HG02623 (cell line): ENCODE measurements at regions not wholly inside any gene's neighbourhood (a gene's known extent, or its start where the extent isn't known, plus 50 kb on each side); places are given as distances from the start of the nearest gene placed in this dataset.
"Not testable (repeated sequence)": the region's sequence is repeated elsewhere in the genome, so short reads cannot be mapped to it uniquely, and the experiment has no call there.

Source experiments
- ATAC-seq: cut with Tn5 transposase; IDR thresholded peaks from one replicate; pipeline ENCODE4 v1.9.1; 2021; ENCODE audit warnings: moderate library complexity; ENCODE audit not compliant: unreplicated experiment

DNA sequence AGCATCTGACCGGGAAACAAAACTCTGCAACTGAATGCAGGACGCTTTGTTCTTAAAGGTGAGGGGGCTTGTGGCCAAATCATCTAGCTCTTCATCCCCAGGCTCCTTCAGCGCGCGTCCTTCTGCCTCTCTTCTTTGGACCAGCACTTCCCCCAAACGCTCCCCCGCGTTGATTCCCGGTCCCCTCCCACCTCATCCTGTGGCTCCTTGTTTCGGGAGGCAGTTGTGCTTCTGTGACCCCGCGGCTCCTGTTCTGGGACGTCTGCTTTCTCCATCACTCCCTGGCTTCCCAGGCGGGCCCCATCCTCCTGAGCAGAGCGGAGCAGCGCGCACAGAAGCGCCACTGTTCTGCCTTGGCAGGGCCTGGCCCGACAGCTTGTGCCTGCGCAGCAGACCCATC lies 109.7 kb upstream of the ZNG1E start:
- not testable (repeated sequence) for ATAC-seq

DNA sequence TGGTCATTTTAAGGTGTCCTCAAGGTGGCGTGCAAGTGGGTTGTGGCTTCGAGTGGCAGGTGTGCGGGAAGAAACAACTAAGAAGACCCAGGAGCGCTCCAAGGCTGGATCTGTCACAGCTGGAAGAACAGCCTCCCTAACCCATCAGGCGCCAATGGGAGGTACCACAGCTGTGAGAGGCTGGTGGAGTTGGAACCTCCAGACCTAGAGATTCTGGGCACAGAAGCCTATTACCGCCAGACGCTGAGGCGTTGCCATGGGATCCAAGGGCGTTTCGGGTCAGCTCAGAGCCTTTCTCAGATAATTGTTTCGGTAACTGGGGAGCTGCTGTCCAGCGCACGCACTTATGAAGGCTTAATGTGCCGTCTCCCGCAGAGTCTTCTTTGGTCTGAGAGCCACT lies 156.7 kb upstream of the ZNG1E start:
- ATAC-seq = not testable (repeated sequence)

DNA sequence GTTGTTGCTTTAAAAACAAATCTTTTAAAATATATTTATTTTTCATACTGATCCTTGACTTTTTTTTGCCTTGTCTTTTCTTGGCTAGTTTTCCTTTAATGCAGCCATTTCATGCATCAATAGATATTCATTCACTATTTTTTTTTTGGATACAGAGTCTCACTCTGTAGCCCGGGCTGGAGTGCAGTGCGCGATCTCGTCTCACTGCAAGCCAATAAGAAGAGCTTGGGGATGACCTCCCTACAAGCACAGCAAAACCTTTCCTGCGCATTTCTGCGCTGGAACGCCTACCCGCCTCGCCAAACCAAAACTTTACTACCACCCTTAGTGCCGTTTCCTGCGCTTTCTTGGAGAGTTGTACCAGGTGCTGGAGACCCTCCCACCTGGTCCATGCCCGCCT lies 161.3 kb upstream of the ZNG1E start:
- not testable (repeated sequence) for ATAC-seq

DNA sequence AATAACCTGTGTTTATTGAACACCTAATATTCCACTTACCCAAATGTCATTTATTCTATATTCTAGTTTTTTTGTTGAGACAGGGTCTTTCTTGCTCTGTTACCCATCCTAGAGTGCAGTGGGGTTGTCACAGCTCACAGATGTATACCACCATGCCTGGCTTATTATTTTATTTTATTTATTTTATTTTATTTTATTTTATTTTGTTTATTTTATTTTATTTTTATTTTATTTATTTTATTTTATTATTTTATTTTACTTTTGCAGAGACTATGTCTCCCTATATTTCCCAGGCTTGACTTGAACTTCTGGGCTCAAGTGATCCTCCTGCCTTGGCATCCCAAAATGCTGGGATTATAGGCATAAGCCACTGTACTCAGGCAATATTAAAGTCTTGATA lies 167.8 kb upstream of the ZNG1E start:
- ATAC-seq = not testable (repeated sequence)

DNA sequence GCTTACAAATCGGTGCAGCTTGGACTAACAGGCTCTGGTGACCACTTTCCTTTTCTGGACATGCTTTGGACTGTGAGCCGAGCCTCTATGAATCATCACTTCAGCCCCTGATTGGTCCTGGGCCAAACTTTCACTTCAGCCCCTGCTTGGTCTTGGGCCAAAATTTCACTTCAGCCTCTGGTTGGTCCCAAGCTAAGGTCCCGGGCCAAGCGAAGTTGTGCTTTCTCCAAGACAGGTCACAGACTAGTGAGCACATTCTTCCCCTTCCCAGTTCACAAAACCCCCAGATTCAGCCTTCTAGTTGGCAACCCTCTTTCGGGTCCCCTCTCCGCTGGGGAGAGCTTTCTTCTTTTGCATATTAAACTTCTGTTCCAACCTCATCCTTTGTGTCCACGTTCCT lies 171.0 kb upstream of the ZNG1E start:
- not testable (repeated sequence) for ATAC-seq

DNA sequence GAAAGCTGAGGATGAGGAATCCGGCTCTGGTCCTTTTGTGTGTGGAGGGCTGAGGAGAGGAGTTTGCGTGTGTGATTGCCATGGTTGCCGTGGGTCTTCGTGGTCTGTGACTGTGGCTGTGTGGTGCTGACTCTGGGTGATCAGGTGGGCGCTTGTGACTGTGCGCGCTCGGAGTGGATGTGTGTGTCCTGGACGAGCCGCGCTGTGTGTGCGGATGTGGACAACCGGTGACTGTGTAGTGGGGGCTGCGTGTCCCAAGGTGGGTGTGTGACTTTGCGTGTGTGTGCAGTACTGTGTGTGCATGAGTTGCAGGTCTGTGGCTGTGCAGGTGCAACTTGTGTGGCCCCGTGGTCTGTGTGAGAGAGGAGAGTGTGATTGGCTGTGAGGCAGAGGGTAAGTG lies 172.0 kb upstream of the ZNG1E start:
- ATAC-seq = not testable (repeated sequence)

DNA sequence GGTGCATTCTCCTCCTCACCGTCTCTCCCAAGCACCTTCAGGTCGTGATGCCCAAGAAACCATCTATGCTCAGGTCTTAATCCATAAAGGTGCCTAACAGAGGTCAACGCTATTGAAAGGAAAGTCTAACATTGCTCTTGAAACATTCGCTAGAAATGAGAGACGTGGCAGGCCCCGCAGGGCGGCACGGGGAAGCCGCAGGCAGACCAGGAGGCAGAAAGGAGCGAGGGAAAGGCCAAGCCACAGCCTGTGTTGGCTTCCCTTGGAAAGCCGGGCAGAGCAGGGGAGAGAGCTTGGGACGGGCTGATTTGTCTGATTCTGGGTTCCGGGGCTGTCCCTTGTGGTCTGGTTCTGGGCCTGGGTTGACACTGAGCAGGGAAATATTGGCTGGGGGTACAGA lies 192.8 kb upstream of the ZNG1E start:
- not testable (repeated sequence) for ATAC-seq

DNA sequence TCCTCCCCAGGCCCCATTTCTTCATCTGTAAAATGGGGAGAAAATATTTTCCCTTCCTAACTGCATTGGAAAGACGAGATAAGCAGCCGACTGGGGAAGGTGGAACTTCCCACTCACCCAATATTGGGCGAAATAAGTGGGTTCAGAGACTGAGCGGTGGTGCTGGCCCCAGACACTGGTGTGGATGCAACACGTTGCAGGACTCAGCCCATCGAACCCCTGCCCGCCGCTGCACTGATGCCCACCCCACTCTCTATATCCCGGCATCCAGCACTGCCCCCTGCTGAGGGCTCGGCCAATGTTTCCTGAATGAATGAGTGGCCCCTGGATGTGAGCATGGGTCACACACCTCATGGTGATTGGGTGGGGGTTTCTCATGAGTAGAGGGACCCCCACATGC lies 194.4 kb upstream of the ZNG1E start:
- ATAC-seq = not testable (repeated sequence)

DNA sequence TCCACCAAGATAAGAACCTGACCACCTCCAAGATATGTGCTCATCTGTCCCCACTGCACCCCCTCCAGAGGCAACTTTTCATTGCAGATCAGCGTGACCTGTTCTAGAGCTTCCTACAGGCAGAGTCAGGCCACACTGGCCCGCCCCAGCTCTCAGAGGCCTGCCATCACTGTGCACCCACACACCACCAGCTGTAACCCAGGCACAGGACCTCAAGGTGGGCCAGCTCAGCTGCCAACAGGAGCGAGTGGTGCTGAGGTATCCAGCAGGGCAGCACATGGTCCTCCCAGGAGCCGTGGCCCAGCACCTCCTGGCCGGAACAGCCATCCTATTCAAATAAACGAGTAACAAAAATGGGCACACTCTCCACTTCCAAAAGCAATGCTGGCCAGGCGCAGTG lies 189.9 kb upstream of the FOXD4L5 start:
- ATAC-seq = not testable (repeated sequence)

DNA sequence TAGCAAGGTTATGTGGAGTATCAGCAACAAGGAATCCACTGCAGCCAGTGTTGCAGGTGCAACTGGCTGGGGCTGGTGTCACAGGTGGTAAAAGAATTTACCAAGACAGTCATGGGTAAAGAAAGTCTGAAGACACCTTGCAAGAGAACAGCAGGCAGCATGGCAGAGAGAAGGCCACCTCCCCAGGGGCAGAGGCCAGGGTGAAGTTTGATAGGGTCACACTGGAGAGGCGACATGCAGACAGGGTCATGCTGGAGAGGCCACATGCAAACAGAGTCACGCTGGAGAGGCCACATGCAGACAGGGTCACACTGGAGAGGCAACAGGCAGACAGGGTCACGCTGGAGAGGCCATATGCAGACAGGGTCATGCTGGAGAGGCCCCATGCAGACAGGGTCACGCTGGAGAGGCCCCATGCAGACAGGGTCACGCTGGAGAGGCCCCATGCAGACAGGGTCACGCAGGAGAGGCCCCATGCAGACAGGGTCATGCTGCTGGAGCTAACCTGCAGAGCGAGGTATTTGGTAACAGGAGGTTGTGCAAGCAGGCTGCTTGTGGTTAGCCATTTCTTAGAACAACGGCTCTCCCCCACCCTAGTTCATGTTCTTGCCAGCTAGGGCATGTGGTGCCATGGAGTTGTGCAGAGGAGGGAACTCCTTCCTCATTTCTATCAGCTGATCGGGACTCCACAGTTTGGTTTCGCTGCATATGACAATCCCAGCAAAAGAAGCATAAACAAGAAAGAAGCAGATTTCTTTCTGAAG lies 188.2 kb upstream of the FOXD4L5 start:
- ATAC-seq = not testable (repeated sequence)

DNA sequence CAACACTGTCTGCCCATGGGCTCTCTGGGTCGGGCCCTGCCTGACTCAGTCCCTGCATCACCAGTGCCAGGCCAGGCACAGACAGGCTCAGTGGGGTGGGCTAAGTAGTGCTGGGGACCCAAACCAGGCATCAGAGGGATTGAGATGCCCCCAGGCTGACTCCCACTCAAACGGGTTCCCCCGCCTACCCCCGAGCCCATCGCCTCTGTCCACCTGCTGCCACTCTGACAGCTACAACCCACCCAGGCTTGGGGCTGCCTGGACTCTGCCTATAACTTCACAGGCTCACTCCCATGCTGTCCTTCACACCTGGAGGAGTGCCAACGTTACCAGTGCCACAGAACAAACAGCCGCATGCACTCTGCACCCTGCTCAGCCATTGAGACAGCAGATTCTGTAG lies 186.1 kb upstream of the FOXD4L5 start:
- not testable (repeated sequence) for ATAC-seq

DNA sequence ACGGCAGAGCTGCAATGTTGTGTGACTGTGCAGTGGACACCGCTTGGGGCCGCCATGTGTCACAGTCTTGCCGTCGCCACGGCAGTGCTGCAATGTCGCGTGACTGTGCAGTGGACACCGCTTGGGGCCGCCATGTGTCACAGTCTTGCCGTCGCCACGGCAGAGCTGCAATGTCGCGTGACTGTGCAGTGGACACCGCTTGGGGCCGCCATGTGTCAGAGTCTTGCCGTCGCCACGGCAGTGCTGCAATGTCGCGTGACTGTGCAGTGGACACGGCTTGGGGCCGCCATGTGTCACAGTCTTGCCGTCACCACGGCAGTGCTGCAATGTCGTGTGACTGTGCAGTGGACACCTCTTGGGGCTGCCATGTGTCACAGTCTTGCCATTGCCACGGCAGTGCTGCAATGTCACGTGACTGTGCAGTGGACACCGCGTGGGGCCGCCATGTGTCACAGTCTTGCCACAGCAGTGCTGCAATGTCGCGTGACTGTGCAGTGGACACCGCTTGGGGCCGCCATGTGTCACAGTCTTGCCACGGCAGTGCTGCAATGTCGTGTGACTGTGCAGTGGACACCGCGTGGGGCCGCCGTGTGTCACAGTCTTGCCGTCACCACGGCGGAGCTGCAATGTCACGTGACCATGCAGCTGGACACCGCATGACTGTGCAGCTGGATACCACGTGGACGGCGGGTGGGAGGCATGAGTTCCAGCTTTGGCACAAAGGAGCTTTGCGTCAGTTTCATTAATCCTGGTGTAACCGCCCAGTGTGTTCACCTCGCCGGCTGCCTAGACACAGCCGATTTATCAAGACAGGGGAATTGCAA lies 182.1 kb upstream of the FOXD4L5 start:
- not testable (repeated sequence) for ATAC-seq

DNA sequence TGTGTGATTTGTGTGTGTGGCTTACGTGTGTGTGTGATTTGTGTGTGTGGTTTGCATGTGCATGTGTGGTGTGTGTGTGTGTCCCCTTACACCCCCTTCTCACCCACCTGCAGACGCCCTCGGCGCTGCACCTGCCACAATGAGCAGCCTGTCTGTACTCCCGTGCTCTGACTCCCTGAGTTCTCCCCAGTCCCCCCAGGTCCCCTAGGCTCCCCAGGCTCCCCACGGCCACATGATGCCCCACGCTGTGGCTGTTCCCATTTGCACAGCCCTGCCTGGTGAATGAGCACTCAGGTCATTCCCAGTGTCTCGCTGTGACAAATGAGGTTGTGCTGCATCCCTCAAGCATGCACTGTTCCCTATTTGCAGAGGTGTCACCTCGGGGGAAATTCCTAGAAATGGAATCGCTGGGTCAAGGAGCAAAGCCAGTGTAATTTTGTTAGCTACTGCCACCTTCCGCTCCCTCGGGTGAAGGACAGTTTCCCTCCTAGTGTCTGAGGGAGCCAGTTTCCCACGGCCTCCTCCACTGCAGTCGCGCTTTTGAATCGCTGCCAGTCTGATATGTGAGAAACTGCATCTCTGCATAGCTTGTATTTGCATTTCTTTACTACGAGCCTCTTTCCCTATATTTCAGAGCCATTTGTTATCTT lies 180.4 kb upstream of the FOXD4L5 start:
- ATAC-seq = not testable (repeated sequence)

DNA sequence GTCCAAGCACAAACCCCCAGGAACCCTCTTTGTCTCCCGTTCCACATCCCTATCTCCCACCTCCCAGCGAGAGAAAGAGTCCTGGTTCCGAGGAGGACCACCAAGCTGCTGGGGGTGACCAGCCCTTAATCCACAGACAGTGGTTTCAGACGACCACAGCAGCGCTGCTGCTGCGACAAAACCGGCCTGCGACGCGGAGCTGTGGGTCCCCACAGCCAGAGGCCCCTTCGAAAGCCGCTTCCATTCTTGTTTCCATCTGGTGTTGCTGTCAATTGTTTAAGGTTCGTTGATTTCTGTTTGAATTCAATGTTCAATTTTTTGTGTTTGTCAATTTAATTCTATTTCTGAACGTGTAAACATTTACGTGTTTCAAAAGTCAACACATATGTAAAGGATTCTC lies 177.5 kb upstream of the FOXD4L5 start:
- not testable (repeated sequence) for ATAC-seq

DNA sequence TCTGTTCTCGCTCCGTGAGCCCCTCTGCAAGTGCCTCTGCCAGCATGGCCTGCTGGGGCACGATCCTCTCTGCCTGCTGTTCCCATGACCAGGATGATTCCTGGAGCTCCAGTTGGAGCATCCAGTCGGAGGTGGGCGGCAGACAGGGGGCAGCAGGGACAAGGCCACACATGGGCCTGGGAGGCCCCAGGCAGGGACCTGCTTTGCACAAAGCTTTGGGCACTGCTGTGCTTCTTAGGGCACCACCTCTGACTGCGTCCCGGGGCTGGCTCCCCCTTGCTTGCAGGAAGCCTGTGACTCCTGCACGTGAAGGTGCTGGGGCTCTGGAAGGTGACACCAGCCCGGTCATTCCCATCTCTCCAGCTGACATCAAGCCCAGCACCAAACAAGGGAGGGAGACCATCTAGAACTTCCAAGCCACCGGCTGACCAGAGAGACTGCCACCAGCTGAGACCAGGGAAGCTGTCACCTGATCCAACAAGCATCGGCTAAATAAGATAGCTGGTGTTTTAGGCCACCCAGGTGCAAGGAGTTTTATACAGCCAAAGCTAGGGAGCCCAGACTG lies 174.8 kb upstream of the FOXD4L5 start:
- no peak for ATAC-seq

DNA sequence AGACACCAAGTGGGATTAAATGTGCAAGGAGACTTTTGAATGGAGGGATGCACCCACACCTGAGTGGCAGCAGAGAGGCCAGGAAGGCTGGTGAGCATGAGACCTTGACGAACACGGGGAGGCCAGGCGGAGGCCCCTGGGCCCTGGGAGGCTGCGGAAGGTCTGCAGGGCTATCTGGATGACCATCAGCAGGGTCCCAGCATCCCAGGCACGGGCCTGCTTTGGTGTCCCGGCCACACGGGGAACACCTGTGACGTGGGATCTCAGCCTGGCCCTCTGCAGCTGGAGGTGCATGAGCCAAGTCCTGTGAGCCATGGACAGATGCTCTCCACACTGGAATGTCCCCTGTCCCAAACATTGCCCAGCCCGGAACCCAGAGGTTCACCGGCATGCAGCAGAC lies 174.0 kb upstream of the FOXD4L5 start:
- no peak for ATAC-seq

DNA sequence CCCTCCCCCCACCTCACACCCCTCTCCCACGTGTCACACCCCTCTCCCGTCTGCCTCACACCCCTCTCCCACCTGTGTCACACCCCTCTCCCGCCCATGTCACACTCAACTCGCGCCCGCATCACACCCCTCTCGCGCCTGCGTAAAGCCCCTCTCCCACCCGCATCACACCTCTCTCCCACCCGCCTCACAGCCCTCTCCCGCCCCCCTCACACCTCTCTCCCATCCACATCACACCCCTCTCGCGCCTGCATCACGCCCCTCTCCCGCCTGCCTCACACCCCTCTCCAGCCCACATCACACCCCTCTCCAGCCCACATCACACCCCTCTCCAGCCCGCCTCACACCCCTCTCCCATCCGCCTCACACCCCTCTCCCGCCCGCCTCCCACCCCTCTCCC lies 173.5 kb upstream of the FOXD4L5 start:
- no peak for ATAC-seq

DNA sequence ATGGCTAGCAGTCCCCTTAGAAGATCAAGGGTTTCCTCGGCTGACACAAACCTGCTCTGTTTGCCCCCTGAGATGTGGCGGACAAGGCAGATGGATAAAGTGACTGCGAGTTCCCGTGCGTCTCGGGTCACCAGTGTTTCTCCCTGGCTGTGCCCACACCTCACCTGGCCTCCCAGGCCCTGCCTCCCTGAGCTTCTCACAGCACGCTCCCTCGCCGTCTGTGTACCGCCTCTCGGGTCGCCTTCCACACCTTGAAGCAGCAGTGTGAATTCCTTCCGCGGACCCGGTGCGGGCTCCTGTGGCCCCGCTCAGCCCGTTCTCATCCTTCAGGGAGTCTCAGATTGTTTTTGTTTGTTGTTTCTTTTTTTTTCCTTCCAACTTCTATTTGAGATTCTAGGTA lies 172.0 kb upstream of the FOXD4L5 start:
- not testable (repeated sequence) for ATAC-seq

DNA sequence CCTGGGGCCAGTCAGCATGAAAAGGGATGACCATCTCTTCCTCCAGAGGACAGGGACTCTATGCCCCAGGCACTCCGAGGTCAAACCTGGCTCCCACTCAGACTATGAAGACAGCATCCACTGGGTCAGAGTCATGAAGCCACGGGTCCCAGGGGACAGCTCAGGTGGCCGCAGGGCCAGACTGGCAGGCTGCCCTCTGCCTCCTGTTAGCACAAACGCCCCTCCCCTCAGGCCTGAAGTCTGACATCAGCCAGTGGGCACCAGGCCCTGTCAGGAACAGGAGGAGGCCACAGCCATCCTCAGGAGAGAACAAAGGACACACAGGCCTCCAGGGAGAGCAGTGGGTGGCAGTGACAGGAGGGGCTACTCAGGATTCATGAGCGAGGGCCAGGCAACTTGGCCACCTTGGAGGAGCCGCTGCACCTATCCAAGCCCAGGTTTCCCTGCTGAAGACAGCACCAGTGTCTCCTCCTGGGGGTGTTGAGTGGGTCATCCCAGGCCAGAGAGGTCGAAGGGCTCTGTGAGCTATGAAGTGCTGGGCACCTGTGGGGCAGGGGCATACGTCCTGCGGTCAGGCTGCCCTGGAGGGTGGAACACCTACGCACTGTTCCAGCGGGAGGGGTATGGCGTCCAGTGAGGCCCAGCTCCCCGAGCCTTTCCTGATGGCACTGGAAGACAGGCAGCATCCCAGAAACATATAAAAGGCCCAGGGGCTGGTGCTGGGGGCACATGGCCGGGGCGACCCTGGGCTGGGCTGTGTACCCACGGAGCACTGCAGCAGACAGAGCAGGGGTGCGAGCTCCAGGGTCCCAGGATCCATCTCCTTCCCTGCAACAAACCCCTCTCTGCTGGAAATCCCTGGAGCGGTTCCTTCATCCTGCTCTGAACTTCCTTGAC lies 171.0 kb upstream of the FOXD4L5 start:
- ATAC-seq = not testable (repeated sequence)

DNA sequence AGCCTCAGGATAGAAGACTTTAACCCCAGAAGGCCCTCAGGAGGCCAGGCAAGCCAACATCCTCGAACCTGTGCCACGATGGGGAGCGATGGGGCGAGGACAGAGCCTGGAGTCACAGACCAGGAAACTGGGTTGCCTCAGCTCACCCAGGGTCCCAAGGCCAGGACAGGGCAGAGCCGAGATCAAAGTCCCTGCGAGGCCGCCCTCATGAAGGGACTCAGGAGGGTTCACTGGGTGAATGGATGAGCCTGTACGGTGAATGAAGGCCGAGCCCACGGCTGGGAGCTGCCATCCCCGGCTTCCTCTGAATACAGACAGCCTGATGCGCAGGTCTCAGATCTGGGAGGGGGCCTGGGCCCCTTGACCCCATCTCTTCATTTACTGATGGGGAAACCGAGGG lies 170.1 kb upstream of the FOXD4L5 start:
- ATAC-seq = not testable (repeated sequence)
